ENCODE measurements at regions not wholly inside any gene's neighbourhood (a gene's known extent, or its start where the extent isn't known, plus 50 kb on each side); places are given as distances from the start of the nearest gene placed in this dataset.

DNA sequence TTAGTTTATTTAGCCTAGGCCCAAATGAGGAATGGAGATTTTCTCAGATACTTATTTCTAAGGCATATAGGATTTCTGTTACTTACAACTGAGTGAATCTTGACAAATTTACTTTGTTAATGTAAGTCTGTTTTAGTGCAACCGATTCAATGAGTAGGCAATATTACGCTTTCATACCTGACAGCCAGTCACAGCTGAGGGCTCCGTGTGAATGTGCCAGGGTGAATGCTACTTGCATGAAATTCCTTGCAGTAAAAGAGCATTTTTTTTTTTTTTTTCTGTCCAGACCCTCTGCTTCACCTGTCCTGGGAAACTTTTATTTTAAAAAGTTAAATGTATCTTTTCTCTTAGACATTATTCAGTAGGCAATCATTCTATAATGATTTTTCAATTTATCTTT, 1100.0 kb downstream of the FAT4 start:
- H3K27ac ChIP-seq (ENCODE audit: low read depth in 1 of 2, low read length in 1 of 2): no peak overlapping the region
- TF ChIP-seq, protein P1, sequence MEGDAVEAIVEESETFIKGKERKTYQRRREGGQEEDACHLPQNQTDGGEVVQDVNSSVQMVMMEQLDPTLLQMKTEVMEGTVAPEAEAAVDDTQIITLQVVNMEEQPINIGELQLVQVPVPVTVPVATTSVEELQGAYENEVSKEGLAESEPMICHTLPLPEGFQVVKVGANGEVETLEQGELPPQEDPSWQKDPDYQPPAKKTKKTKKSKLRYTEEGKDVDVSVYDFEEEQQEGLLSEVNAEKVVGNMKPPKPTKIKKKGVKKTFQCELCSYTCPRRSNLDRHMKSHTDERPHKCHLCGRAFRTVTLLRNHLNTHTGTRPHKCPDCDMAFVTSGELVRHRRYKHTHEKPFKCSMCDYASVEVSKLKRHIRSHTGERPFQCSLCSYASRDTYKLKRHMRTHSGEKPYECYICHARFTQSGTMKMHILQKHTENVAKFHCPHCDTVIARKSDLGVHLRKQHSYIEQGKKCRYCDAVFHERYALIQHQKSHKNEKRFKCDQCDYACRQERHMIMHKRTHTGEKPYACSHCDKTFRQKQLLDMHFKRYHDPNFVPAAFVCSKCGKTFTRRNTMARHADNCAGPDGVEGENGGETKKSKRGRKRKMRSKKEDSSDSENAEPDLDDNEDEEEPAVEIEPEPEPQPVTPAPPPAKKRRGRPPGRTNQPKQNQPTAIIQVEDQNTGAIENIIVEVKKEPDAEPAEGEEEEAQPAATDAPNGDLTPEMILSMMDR (IDR thresholded peaks at IDR 0.05; ENCODE audit: control extremely low read depth, extremely low read depth): no peak
- no peak overlapping the region for H3K4me3 ChIP-seq
- no peak overlapping the region for H3K9ac ChIP-seq (ENCODE audit: insufficient read depth in 1 of 2, low read length in 2 of 2)
- H3K27me3 ChIP-seq (ENCODE audit: control insufficient read depth in 3 of 3, insufficient read depth in 3 of 3, low read length in 2 of 3): no peaks in the 10 kb centered on the region
- no peak for ATAC-seq (ENCODE audit: insufficient read depth, low FRiP score)
- no peaks in the 10 kb centered on the region for H3K4me1 ChIP-seq (ENCODE audit: control insufficient read depth in 5 of 5, insufficient read depth in 5 of 5, low read length in 5 of 5)
- peak in 1 of 3 donors; percentile 8 for DNase-seq
- no peaks in the 10 kb centered on the region for H3K9me3 ChIP-seq (ENCODE audit: control insufficient read depth in 4 of 4, insufficient read depth in 3 of 4, low read length in 3 of 4)
- no peaks in the 10 kb centered on the region for H3K36me3 ChIP-seq (ENCODE audit: control insufficient read depth in 4 of 4, insufficient read depth in 4 of 4, low read length in 4 of 4)
- WGBS, 2 donors: 73 to 79% methylated on average over 3 of the region's 3 CpGs

DNA sequence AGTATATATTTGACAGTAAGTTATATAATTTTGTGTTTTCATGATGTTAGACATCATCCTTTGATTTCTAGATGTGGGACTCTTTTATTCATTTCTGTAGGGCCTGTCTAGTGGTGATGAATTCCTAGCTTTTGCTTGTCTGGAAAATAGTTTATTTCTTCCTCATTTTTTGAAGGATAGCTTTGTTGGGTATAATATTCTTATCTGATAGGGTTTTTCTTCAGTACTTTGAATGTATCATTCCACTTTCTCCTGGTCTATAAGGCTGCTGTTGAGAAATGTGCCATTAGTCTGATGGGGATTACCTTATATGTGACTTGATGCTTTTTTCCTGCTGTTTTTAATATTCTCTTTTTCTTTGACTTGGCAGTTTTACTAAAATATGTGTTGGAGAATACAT, 1104.5 kb downstream of the FAT4 start:
- DNase-seq (no peak), ATAC-seq (ENCODE audit: insufficient read depth, low FRiP score) (no peak)
- no peak overlapping the region for H3K9ac ChIP-seq (ENCODE audit: insufficient read depth in 1 of 2, low read length in 2 of 2)
- no peaks in the 10 kb centered on the region for H3K4me1 ChIP-seq (ENCODE audit: control insufficient read depth in 5 of 5, insufficient read depth in 5 of 5, low read length in 5 of 5)
- no peak overlapping the region for H3K4me3 ChIP-seq
- no peaks in the 10 kb centered on the region for H3K36me3 ChIP-seq (ENCODE audit: control insufficient read depth in 4 of 4, insufficient read depth in 4 of 4, low read length in 4 of 4)
- TF ChIP-seq, protein P1 (IDR thresholded peaks at IDR 0.05; ENCODE audit: control extremely low read depth, extremely low read depth): no peak
- peaks cover 0 to 11% (median 5%) of the 10 kb centered on the region in 4 donors for H3K9me3 ChIP-seq (ENCODE audit: control insufficient read depth in 4 of 4, insufficient read depth in 3 of 4, low read length in 3 of 4)
- no peak overlapping the region for H3K27ac ChIP-seq (ENCODE audit: low read depth in 1 of 2, low read length in 1 of 2)
- H3K27me3 ChIP-seq (ENCODE audit: control insufficient read depth in 3 of 3, insufficient read depth in 3 of 3, low read length in 2 of 3): no peaks in the 10 kb centered on the region

DNA sequence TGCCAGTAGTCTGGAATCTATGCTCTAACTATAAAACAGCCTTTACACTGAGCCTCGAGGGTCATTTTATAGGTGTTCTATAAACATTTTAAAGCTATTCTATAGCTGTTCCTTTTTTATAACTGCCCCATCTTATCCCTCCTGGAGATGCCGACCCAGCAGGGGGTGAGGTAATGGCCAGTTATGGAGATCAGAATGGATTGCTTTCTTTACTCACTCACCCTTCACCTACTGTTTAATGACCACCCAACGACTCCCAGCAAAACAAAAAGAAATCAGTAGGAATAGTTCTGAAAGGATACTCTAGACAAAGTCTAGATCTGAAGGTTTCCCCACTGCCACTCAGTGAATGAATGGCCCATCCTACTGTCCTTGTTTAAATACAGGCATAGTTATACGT, 1113.1 kb downstream of the FAT4 start:
- H3K9me3 ChIP-seq (ENCODE audit: control insufficient read depth in 4 of 4, insufficient read depth in 3 of 4, low read length in 3 of 4): peaks cover 0 to 3% (median 0%) of the 10 kb centered on the region in 4 donors
- no peaks in the 10 kb centered on the region for H3K36me3 ChIP-seq (ENCODE audit: control insufficient read depth in 4 of 4, insufficient read depth in 4 of 4, low read length in 4 of 4)
- no peak overlapping the region for H3K27ac ChIP-seq (ENCODE audit: low read depth in 1 of 2, low read length in 1 of 2)
- no peaks in the 10 kb centered on the region for H3K27me3 ChIP-seq (ENCODE audit: control insufficient read depth in 3 of 3, insufficient read depth in 3 of 3, low read length in 2 of 3)
- no peak for ATAC-seq (ENCODE audit: insufficient read depth, low FRiP score)
- H3K4me3 ChIP-seq: no peak overlapping the region
- no peaks in the 10 kb centered on the region for H3K4me1 ChIP-seq (ENCODE audit: control insufficient read depth in 5 of 5, insufficient read depth in 5 of 5, low read length in 5 of 5)
- no peak for DNase-seq
- TF ChIP-seq, protein P1 (IDR thresholded peaks at IDR 0.05; ENCODE audit: control extremely low read depth, extremely low read depth): no peak
- 78 to 79% methylated on average over 4 of the region's 4 CpGs for WGBS, 2 donors
- no peak overlapping the region for H3K9ac ChIP-seq (ENCODE audit: insufficient read depth in 1 of 2, low read length in 2 of 2)

DNA sequence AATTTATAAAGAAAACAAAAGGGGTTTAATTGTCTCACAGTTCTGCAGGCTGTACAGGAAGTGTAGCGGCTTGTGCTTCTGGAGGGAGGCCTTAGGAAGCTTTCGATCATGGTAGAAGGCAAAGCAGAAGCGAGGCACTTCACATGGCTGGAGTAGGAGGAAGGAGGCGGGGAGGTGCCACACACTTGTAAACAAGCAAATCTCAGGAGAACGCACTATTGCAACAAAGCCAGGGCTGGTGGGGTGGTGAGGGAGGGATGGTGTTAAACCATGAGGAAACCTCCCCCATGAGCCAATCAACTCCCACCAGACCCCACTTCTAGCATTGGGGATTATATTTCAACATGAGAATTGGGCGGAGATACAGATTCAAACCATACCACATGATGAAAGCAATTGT, 1116.3 kb downstream of the FAT4 start:
- DNase-seq (no peak), ATAC-seq (ENCODE audit: insufficient read depth, low FRiP score) (no peak)
- 90 to 95% methylated on average over 6 of the region's 6 CpGs for WGBS, 2 donors

More for the DNA sequence above, 1116.3 kb downstream of the FAT4 start:
- Histone ChIP-seq H3K27me3 (ENCODE audit: control insufficient read depth in 3 of 3, insufficient read depth in 3 of 3, low read length in 2 of 3) (no peaks in the 10 kb centered on the region), H3K27ac (ENCODE audit: low read depth in 1 of 2, low read length in 1 of 2) (no peak overlapping the region), H3K4me3 (no peak overlapping the region), H3K9me3 (ENCODE audit: control insufficient read depth in 4 of 4, insufficient read depth in 3 of 4, low read length in 3 of 4) (no peaks in the 10 kb centered on the region), H3K36me3 (ENCODE audit: control insufficient read depth in 4 of 4, insufficient read depth in 4 of 4, low read length in 4 of 4) (no peaks in the 10 kb centered on the region), H3K9ac (ENCODE audit: insufficient read depth in 1 of 2, low read length in 2 of 2) (no peak overlapping the region), H3K4me1 (ENCODE audit: control insufficient read depth in 5 of 5, insufficient read depth in 5 of 5, low read length in 5 of 5) (peaks cover 0 to 6% (median 0%) of the 10 kb centered on the region in 5 donors)
- TF ChIP-seq, protein P1 (IDR thresholded peaks at IDR 0.05; ENCODE audit: control extremely low read depth, extremely low read depth): no peak

Measured in lung (tissue), 11 donors.